GM12865 (cell line): ENCODE measurements at regions not wholly inside any gene's neighbourhood (a gene's known extent, or its start where the extent isn't known, plus 50 kb on each side); places are given as distances from the start of the nearest gene placed in this dataset.

Experiments
- DNase-seq: peaks from one replicate; pipeline ENCODE4 v3.0.0; 2010; ENCODE audit warnings: low read depth
- H3K4me3 ChIP-seq: 2 replicates; pipeline ENCODE4 v1.5.1; 2011; ENCODE audit warnings: mild to moderate bottlenecking, low read depth, low read length, control low read depth
- CTCF ChIP-seq: IDR thresholded peaks from 2 replicates; pipeline ENCODE4 v1.5.1; 2011; ENCODE audit warnings: low read length, control low read depth, low read depth, inconsistent platforms; ENCODE audit not compliant: insufficient read depth; ENCODE audit errors: missing control alignments

DNA sequence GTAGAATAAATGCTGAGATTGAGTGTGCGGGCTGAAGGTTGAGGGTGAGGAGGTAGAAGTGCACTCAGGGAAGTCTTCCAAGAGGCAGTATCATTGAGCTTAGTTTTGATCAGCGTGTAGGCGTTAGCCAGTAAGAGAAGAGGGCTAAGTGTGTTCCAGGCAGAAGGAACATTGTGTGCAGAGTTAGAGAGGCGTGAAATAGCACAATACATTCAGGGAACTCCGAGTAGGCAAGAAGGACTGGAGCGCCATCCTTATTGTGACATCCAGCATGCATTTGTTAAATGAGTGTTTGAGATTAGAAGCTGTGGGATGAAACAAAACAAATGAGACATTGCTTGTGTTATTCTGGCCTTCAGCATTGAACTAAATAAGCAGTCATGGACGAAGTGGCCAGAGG is 140.9 kb upstream of the MKLN1 start:
- no peak for DNase-seq
- H3K4me3 ChIP-seq, result no peak overlapping the region
- no peak for TF ChIP-seq CTCF

- no peak overlapping the region for H3K4me3 ChIP-seq
- TF ChIP-seq CTCF, result no peak
- peak; percentile 64 for DNase-seq
Observed at GRCh38 chr7:131188367-131189339, 139.0 kb upstream of the MKLN1 start.

- DNase-seq, result no peak
- TF ChIP-seq CTCF, result no peak
- H3K4me3 ChIP-seq, result no peak overlapping the region
Observed at GRCh38 chr7:131189488-131189887, 138.2 kb upstream of the MKLN1 start.

DNA sequence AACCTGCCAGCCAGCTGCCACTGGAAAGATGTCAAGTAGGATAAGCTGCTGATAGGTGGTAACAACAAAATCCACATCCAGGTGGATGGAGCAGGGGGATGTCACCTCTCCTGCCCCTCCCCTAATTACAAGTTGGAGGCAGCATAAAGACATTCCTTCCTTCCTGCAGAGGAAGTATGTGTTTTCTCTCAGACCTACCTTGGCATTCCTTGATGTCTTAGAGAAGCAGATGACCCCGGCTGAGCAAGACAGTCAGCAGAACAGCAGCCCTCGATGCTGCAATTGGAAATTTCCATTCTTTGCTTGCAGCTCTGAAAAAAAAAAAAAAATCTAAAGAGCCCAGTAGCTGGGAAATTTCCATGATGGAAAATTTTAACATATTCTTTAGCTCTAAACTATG is 137.5 kb upstream of the MKLN1 start:
- H3K4me3 ChIP-seq, result no peak overlapping the region
- no peak for TF ChIP-seq CTCF
- DNase-seq, result no peak

GRCh38 chr7:131190581-131190980 is 137.1 kb upstream of the MKLN1 start:
- no peak for DNase-seq
- no peak for TF ChIP-seq CTCF

GRCh38 chr7:131194070-131194865 is 133.4 kb upstream of the MKLN1 start:
- no peak for TF ChIP-seq CTCF
- DNase-seq, result no peak
- no peak overlapping the region for H3K4me3 ChIP-seq

More at GRCh38 chr7:131190581-131190980, 137.1 kb upstream of the MKLN1 start:
- H3K4me3 ChIP-seq, result no peak overlapping the region
